HPDE6-E6E7 (cell line): ENCODE measurements at regions not wholly inside any gene's neighbourhood (a gene's known extent, or its start where the extent isn't known, plus 50 kb on each side); places are given as distances from the start of the nearest gene placed in this dataset.
"Not testable (repeated sequence)": the region's sequence is repeated elsewhere in the genome, so short reads cannot be mapped to it uniquely, and the experiment has no call there.

Experiments
- DNase-seq: peaks from one replicate; pipeline ENCODE4 v3.0.0; 2011; ENCODE audit warnings: missing footprints; ENCODE audit errors: extremely low spot score

- no peak for DNase-seq
Observed at GRCh38 chr18:55739488-55739887, 151.5 kb upstream of the TCF4 start.

DNA sequence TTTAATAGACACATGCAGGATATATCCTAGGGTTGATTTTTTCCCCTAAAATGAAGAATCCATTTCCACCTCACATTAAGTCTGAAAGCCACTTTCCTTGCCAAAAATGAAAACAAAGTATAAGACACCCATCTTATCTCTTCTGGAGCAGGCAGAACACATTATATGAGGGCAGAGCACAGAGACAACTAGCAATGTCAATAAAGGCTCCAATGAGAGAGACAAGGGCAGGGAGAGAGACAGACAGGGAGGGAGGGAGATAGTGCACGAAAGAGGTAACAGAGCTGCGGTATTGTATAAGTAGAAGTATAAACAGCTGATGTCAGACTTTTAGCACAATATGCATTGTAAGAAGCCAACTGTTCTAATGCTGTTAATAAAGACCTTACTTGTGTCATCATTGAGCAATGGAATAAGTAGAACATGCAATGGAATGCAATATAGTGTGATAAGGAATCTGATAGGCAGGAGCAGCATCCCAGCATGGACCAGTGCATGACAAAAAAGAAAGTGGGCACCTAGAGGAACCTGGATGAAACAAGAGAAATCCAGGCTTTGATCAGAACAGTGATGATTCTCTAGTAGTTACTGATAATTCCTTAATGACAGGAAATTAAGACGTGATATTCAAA is 150.6 kb upstream of the TCF4 start:
- DNase-seq, result no peak

DNA sequence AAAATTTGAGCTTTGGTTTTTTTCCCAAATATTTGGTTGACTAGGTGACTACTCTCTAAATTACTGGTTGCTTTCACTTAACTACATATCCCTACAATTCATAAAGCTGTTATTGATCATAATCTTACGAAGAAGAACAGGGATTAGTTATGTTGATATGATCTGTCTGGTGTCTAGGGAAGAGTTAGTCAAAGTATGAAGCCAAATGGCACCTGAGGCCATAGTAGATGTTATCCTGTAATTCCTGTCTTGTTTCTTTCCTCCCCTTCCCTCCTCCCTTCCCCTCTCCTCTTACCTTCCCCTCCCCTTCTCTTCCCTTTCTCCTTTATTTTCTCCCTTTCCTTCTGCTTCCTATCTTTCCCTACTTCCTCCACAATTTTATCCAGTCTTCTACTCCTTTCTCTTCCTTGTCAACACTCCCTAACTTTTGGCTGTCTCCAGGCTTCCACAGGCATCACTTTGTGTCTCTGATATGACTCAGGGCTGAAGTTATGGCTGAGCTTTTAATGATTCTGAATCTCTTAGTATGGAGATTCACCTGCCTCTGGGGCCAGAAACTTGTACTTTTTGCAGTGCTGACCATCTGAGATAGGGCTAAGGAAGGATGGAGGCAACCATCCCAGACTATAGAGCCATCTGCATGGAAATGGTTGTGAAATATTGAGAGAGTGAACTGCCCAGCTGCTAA is 149.9 kb upstream of the TCF4 start:
- DNase-seq, result no peak

DNA sequence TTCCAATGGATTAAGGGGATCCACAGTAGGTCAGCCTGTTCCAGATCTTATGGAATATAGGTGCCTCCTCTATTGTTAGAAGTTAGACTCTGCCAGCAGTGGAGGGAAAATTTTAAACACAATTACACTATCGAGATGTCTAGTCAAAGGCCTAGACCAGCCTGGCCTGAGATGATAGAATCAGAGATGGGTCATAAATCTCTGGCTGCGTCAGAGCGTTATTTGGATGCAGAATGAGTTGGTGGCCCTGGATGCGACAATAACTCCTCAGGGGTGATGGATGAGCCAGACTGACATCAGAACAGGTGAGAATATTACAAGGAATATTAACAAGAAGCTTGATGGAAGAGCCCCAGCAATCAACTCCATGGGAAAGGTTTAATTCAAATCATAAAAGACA is 149.3 kb upstream of the TCF4 start:
- no peak for DNase-seq

- no peak for DNase-seq
Observed at GRCh38 chr18:55735969-55736368, 148.0 kb upstream of the TCF4 start.

- DNase-seq, result no peak
Observed at GRCh38 chr18:55735199-55735855, 147.3 kb upstream of the TCF4 start.

GRCh38 chr18:55732227-55733106 is 144.5 kb upstream of the TCF4 start:
- no peak for DNase-seq

DNA sequence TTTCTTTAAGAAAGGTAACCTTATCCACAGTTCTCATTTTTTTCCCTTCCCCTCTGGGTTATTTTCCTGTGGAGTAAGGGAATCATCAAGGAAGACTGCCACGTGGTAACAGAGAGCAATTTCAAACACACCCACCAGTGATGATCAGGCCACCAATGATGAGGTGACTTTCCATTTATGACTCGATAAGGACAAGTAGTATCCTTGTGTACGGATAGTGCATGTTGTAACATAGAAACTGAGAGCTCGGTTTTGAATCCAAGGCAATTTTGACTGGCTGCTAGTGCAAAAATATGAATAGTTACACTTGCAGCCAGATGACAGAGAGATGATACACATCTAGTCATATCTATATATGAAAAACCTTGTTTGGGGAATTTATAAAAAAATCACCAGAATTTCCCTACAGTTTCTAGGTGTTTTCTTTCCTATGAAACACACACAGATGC is 143.6 kb upstream of the TCF4 start:
- no peak for DNase-seq

- not testable (repeated sequence) for DNase-seq
Observed at GRCh38 chr18:55721006-55721405, 133.0 kb upstream of the TCF4 start.

DNA sequence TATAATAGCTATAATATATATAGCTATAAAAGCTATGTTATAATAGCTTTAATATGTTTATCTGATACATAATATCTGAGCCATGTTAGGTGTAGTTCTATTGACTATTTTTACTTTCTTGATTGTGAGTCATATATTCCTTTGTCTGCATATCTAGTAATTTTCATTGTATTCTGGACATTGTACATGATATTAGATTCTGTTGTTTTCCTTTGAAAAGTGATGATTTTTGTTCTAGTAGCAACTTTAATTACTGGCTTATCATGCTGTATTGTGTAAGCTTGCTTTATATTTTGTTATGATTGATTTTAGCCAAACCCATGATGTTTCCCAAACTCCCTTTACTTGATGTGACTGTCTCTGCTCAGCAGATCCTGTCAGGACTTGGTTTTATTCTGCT is 125.7 kb upstream of the TCF4 start:
- no peak for DNase-seq

DNA sequence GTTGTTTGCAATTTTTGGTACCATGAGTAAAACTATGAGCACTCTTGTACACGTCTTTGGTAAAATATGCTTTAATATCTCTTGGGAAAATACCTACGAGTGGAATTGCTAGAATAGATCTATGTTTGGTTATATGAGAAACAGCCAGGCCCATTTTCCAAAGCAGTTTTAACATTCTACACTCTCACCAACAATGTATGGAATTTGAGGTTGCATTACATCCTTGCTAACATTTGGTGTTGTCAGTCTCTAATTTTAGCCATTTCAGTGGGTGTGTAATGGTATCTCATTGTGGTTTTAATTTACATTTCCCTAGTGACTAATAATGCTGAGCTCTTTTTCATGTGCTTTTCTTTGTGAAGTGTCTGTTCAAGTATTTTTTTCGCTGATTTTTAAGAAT is 118.9 kb upstream of the TCF4 start:
- DNase-seq, result no peak

- no peak for DNase-seq
Observed at GRCh38 chr18:55699233-55699765, 111.3 kb upstream of the TCF4 start.

- DNase-seq, result no peak
Observed at GRCh38 chr18:55696811-55697210, 108.8 kb upstream of the TCF4 start.

- no peak for DNase-seq
Observed at GRCh38 chr18:55695091-55695490, 107.1 kb upstream of the TCF4 start.

DNA sequence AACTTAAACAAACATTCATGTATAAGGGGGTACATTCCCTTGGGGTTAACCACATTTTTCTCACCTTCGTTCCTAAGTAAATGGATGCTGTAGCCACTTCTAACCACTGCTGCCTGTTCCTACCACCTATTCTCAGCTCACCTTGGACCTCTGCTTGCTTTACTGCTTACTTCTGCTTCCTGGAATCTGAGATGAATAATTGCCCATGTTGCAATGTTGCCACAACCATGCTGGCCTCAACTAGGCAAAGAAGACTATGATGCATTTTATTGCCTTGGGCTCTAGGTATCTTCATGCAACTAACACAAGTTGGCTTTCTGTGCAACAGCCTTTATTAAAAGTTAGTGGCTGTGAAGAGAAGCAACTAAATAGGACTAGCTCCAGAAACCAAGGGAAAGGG is 106.3 kb upstream of the TCF4 start:
- no peak for DNase-seq

GRCh38 chr18:55688030-55688429 is 100.0 kb upstream of the TCF4 start:
- no peak for DNase-seq

DNA sequence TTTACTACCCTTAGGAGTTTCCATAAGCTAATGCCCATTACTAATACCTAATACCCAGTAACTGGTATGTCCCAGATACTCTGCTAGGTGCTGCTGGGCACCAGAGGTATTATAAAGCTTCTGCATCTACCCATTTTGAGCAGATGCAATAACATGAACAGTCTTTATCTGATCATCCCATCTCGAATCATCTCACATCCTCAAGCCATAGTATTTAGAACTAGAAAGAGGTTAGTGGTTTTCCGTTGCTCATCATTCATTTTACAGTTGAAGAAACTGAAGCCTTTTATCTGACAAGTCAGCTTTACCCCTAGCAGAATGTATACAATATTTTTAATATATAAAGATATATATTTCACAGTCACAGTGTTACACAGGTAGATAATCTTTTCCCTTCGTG is 99.1 kb upstream of the TCF4 start:
- no peak for DNase-seq

GRCh38 chr18:55685638-55686037 is 97.6 kb upstream of the TCF4 start:
- no peak for DNase-seq

DNA sequence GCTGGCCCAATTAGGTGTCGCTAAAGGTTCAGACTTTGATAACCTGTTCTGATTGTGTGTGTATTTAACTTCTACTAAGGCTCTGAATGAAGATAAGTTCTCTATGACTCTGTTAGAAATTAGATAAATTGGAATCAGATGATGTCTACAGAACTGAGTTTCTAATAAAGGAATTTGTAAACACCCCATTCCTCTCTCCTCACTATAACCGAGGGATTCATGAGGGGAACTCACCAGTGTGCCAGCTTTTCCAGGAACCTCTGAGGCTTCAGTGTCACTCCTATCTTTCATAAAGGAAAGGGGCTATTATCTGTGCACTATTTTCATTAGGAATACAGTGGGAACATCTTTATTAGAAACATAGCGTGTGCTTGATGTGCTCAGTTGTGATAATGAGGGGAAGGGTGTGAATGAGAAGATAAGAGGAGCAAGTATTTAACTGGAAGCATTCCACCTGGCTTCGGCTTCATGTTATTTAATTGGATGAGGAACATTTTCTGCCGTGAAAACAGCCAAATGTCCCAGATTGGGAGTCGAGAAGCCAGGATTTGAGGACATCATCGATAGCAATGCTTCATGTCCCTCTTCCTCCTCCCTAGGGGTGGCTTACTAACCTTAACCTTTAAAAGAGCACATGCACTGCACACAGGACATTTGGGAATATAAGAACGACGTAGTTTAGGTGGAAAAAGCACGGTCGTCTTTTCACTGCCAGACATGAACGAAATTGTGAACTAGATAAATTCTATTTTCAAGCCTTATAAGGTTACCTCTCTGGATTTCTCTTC is 84.8 kb upstream of the TCF4 start:
- DNase-seq, result no peak

DNA sequence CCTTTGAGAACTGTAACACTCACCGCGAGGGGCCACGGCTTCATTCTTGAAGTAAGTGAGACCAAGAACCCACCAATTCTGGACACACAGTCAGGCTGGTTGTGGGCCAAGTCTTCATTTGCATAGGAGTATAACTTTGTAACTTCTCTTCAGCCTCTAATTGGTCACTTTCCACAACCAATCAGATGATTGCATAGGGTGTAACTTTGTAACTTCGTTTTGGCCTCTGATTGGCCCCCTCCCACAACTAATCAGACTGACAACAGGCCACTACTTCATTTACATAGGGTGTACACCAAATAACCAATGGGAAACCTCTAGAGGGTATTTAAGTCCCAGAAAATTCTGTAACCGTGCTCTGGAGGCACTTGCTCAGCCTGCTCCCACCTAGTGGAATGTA is 77.5 kb upstream of the TCF4 start:
- no peak for DNase-seq

DNA sequence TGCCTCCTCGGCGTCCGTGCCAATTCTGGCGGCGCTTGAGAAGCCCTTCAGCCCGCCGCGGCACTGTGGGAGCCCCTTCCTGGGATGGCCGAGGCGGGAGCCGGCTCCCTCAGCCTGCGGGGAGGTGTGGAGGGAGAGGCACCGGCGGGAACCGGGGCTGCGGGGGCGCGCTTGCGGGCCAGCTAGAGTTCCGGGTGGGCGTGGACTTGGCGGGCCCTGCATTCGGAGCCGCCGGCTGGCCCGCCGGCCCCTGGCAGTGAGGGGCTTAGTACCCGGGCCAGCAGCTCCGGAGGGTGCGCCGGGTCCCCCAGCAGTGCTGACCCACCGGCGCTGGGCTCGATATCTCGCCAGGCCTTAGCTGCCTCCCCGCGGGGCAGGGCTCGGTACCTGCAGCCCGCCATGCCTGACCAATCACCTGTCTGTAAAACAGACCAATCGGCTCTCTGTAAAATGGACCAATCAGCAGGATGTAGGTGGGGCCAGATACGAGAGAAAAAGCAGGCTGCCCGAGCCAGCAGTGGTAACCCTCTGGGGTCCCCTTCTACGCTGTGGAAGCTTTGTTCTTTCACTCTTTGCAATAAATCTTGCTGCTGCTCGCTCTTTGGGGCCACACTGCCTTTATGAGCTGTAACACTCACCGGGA is 76.9 kb upstream of the TCF4 start:
- not testable (repeated sequence) for DNase-seq
